Stimulated activated CD8-positive, alpha-beta memory T cell treated with anti-CD3 and anti-CD28 coated beads, Interleukin-7, amount 100 ng/mL, for 4 hours (primary cell): ENCODE measurements at regions not wholly inside any gene's neighbourhood (a gene's known extent, or its start where the extent isn't known, plus 50 kb on each side); places are given as distances from the start of the nearest gene placed in this dataset.

ENCODE experiments used
- DNase-seq, 2 donors: peaks; one replicate each; pipeline ENCODE4 v3.0.0-alpha.2; 2020; ENCODE audit warnings: low read depth in 2 of 2

DNA sequence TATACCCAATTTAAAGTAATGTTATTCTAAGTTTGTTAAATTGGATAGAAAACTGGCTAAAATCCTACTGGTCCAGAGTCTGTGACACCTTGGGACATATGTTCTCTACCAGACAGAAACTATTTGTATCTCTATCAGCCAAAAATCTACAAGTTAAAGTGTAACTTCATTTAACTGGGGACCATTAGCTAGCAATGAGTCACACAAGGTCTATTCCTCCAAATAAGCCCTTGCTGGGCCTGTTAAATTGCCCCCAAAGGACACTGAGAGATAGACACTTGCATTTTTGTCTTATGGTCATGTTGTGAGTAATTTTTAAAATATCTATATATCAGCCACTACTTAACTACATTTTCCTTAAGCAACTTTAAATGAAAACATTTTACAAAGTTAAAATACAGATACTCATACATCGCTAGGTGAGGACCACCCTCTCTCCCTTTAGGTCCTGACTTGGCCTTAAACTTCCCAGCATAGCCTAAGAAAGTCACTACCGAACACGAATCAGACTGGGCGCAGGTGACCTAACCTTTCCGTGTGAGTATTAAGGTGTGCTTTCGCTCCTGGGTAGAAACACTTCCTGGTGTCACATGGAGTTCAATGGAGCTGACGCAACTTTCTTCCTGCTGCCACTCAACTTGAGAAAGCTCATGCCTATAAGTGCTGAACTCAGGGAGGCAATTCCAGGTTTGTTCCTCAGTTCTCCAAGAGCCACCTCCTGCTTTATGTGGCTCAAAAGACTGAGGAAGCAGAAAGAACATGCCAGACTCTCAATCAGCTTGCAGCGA lies 249.1 kb downstream of the DIRAS2 start:
- no peak for DNase-seq

DNA sequence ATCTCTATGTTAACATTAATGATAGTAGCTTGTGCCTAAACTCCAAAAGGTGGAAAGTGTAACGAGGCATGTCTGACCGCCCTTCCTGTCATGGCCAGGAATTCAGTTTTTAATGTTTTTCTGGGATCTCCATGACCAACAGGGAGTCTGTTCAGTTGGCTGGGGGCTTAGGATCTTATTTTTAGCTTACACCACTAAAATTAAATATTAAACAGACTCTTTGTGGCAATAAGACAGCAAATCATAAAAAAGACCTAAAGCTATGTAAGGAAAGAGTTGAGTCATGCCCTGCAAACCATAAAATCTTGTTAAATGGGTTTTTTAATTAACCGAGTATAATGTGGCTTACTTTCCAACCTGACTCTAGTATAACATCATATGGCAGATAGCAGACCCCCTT lies 247.8 kb downstream of the DIRAS2 start:
- DNase-seq: no peak

DNA sequence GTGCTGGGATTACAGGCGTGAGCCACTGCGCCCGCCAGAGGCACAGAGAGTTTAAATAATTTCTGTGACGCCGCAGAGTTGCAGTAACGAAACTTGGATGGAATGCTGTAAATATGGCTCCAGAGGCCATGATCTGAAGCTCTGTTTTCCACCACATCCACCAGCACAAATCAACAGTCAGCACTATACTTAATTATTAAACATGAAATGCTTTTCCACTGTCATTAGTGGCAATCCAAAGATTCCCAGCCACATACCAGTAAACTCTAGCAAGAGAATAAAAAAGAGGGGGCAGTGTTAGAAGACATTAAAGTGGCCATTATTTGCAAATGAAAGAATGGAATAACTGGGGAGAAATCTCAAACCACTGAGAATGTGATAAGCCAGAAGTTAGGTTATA lies 242.5 kb downstream of the DIRAS2 start:
- DNase-seq: no peak

DNA sequence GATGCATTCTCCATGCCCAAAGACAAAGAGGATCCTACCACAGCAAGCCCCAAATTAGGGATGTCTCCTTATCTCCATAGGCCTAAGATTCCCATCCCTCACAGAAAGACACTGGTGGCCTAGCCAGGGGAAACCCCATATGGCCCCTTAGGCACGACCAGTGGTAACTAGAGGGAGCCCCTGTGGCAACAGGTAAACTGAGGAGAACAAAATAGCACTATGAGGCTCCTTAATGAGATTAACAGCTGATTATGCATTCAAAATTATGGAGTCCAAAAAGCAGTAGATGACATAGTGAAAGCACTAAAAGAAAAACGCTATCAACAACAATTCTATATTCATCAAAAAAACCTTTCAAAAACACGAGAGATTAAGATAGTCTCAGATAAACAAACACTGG lies 234.0 kb downstream of the DIRAS2 start:
- no peak for DNase-seq

DNA sequence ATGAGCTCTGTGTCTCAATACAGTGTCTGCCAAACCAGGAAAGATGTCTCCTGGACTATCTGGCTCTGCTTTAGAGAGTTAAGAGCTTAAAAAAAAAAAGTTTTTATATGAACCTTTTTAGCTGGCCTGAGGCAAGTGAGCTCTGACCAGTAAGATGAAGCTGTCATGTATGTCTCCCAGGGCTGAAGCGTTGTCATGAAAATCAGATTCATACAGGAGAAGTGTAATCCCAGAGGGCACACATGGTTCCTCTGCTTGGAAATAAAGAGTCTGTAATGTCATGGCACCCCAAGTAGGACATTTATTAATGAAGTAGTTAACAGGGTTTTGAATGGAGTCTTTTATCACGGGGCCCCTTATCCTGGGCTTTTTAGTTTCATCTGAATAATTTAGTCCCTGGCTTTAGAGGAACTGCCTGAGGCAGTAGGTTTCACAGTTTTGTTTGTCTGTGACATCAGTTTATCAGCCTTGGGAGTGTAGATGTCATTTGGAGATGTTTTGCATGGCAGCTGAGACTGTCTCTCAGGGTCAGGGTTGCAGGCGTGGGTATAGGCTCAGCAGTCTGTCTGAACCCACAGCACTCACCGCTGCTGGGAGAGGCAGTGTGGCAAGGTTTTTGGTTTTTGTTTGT lies 223.3 kb downstream of the DIRAS2 start:
- DNase-seq: no peak

DNA sequence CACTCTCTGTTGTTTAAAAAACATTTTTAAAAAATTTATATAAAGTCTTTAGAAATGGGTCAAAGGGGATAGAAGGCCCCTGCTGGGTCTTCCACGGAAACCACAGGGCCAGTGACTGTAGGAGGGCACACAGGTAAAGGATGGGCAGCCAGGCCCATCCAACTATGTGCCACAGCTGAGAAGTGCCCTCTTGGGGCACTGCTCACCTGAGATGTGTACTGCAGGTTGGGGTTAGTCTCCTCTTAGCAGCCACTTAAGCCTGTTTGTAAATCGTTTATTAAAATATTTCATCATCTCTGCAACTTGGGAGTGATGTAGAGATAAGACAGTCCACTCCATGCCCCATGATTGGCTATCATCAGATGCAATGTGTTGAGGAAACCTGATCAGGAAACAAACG lies 222.4 kb downstream of the DIRAS2 start:
- no peak for DNase-seq

DNA sequence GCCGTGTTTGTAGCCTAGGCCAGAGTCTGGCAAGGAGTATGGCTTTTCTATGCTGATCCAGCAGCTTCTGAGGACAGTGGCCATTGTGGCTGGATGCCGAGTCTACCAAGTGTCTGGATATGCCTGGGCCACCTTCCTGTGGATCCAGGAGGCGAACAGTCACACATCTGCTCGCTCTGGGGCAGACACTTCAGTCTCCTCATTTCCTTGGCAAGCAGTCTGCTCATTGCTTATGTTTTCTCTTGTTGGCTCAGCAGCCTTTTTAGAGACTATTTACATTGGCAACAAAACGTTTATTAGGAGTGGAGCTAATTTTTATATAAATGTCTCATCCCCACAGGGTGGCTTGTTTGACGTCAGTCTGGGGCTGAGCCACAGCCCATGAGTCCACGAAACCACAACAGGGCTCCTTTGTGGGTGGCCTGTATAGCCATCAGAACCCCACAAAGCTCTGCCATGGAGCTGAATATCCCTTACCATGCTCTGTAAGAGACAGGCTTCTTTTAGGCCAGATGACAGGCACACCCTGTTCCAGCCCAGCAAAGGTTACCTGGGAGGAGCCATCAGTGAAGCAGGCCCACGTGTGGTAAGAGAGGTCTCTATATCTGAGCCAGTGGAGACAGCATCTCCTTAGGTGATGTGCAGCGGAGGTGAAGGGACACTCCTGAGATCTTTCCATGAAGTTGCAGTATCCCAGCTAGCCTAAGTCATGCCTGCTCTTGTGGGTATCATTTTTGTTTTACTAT lies 221.7 kb downstream of the DIRAS2 start:
- no peak for DNase-seq

DNA sequence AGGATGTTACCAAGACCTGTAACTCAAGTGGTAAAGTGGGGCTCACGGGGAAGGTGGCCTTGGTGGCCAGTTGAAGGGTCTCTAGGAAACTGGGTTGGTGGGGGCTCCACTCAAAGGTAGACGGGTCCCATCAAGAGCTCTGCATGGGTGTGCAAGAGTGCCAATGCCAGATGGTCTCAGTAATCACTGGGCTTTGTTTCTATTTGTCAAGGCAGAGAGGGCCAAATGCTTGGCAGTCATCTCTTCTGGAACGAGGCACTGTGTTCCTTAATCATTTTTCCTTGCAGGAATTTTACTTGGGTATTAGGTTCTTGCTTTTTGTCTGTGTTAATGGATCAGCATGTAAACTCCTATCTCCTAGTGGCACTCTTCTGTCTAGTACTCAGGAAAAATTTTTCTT lies 220.8 kb downstream of the DIRAS2 start:
- no peak for DNase-seq

DNA sequence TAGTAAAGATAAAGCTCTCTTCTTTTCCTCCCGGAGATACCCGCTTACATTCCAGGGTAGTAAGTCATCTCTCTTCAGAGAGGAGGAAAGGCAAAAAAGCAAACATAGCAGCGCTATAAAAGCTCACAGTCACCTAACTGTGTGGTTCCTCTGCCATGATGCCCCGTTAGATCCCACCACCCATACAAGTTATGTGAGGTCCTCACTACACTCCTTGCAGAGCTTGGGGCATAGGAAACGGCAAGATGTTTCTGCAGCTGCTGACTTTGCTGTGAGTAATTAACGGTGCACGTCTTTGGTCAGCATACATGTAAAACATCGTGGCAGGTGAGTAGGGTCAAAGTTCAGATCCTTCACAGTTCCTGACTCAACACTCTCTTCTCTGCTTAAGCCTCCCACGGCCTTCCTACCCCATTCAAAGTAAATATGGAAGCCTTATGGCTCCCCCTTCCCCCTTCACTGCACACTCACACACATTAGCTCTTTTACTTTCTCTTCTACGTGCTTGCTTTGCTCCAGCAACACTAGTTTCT lies 218.9 kb downstream of the DIRAS2 start:
- no peak for DNase-seq

DNA sequence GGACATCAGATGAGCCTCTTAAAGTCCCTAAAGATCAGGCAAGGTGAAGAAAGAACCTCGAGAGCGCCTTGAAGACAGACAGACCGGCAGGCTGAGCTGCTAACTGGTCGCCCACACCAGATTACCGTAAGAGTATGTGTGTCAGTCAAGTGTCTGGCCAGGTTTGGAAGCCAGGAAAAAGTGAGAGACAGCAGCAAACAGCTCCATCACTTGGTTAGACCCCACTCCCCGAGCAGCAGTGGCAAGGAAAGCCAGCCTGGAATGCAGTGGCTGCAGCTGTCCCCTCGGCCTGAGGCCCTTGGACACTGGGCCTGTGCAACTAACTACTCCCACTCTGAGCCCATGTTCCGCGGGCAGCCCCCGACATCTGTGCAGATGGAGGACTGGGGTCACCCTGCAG lies 214.1 kb downstream of the DIRAS2 start:
- DNase-seq: no peak

DNA sequence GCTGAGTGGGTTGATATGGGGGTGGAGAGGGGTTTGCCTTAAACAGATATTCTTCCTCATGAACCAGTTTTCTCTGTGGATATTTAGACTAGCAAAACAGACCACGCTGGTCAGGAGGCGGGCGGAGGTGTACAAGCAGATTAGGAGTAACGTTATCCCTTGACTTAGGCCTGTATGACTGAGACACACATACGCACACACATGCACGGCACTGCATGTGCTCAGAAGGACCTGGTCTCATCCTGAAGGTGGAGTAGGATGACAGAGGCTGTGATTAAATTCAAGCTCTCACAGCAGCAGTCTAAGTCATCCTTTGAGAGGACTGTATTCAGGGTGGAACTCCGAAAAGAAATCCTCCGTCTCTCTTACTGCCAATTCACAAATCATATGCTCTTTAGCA lies 209.7 kb downstream of the DIRAS2 start:
- DNase-seq: no peak

DNA sequence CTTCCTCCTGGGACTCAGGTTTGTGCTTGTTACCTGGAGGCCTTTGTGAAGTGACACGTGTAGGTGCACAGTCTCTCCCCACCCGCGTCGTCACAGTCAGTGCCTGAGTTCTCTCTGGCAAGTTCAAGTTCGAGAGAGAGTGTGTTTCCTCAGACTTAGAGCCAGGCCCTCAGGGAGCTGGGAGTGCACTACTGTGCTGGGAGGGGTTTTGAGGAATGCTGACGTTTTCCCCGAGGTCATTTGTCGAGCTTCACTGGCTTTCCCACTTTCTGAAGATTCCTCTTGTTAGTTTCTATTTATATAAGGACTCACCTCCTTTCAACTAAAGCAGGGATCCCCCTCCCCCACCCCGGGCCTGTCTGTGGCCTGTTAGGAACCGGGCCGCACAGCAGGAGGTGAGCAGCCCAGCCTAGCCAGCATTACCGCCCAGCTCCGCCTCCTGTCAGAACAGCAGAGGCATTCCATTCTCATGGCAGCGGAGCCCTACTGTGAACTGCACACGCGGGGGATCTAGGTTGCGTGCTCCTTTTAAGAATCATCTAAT lies 209.2 kb downstream of the DIRAS2 start:
- DNase-seq: no peak

DNA sequence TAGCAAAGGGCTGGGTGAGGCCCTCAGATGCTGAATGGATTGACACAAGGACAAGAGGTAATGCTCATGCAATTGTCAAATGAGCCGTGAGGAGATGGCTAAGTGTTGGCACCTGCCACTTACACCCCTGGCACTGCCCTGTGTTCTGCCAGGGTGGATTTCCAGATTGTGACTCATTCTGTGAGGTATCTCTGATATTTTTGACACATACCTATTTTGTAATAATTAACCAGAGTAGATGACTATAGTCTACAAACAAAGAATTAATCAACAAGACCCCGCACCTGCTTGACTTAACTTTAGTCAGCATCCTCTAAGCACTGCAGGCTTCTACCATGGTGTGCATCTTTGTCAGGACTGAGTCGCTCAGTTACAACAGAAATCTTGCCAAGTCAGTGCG lies 200.8 kb downstream of the DIRAS2 start:
- DNase-seq: no peak

DNA sequence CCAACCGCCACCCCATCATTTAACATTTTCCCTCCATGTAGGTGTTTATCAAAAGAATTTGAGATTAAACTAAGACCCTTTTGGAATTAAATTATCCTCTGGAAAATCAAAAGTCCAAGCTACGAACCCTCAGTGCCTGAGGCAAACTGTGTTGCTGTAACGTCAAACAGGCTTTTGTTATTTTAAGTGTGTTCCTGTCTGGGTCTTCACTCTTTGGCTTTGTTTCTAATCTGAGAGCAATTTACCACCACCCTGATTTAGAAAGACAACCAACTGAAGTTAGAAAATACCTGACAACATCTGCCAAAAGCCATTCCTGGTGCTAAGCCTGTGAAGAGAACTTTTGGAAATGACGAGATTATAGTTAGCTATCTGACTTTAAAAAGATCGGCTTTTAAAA lies 199.9 kb downstream of the DIRAS2 start:
- no peak for DNase-seq

DNA sequence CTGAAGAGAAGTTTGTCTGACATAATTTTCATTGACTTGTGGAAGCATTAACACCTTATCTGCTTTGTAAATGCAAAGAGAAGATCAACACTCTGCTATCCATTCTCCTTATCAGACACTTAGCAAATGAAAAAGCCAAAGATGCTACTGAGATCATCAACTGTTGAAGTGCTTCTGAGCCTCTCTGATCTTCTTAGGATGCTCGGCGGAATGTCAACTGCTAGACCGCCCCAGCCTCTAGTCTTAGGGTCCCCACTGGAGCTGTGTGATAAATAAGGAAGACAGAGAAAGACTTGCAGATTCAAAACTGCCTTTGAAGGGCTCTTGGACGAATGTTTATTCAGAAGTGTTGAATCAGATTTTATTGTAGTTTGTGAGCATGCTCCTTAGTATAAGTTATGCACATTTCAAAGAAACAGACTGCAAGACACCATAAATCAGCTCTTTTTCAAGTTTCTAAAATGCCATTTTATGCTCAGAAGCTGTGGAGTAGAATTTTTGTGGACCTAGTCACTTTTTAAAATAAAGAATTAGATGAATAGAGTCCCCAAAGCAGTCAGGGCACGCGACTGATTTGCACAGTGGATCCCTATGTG lies 197.9 kb downstream of the DIRAS2 start:
- DNase-seq: no peak

DNA sequence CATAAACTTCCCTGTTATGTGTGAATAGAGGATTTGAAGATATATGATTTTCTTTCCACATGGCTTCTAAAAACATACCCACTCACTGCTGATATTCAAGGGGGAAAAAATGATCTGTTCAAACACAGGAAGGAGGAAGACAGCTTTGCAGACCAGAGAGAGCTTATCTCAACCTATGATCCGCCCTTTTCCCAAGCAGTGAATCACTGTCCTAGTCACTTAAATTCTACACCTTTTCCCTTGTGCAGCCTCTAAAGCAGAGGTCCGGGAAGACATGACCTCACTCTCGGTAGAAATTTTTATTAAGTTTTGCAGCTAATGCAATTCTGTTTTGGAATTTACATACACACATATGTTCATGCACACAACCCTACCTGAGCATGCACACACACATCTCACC lies 197.2 kb downstream of the DIRAS2 start:
- no peak for DNase-seq

DNA sequence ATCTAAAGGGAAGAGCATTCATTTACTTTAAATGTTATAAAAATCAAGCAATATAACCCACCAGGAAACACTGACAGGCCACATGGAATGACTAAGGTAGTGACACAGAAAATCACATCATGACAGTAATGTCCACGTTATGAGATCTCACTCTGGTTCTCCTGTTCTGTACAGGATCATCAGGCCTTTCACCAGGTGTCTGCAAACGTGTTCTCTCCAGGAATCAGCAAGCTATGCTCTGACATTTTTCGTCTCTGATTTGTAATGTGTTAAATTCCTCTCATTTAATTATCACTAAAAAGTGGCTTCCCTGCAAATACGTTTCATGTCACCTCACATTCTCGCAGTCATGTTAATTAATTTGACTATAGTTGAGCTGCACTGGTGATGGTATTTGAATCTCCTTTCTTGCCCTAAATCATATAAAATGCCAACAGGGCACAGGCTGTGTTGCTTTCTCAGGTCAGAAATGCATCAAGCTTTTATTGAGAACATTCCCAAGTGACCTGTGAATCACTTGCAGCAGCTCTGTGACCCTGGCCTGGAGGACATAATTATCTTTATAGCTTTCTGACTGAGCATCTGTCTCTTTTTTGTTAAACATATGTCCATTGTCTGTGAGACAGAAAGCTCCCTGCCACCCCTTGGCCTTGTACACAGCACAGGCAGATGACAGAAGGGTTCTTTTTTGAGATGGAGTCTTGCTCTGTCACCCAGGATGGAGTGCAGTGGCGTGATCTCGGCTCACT lies 196.2 kb downstream of the DIRAS2 start:
- DNase-seq: no peak

DNA sequence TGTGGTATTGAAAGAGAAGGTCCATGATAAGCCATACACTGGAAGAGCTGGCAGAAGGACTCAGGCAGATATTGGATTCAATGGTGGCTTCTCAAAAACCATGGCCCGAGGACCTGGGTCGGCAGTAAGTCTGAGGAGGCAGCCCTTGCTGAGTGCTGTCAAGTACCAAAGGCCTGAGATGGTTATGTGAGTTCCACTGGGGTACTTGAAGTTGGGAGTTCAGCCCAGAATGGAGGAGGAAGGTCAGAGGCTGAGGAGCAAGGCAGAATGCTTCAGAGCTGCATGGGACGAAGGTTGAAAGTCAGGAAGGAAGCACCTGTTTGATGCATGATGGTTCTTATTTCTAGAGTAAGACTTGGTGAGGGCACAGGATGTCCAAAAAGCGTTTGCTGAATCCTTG lies 194.9 kb downstream of the DIRAS2 start:
- DNase-seq: no peak

DNA sequence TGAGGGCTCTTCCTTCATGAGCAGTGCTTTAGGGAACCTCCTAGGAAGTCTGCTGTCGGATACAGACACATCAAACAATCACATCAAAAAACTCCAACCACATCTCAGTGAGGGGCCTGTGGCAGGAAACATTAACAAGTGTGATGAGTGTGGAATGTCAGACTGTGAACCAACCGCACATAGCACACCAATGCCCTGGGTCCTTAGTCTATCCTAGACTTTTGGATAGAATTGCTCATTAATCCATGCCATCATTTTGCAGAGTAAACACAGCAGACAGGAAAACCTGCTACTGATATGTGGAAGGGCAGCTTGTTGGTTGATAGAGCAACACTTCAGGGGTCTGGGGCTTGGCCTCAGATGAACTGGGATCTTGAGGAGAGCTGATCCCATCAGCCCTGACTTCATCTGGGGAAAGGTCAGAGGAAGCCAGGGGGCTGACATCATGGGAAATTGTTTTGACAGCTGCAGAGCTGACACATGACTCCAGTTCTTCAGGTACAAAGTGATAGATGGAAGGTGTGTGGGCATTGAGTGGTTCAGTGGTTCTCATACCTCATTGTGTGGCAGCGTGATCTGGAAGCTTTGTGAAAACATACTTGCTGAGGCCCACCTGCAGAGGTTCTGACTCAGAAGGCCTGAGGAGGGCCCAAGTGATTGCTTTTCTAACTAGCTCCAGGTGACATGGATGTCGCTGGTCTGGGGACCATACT lies 193.3 kb downstream of the DIRAS2 start:
- DNase-seq: no peak

DNA sequence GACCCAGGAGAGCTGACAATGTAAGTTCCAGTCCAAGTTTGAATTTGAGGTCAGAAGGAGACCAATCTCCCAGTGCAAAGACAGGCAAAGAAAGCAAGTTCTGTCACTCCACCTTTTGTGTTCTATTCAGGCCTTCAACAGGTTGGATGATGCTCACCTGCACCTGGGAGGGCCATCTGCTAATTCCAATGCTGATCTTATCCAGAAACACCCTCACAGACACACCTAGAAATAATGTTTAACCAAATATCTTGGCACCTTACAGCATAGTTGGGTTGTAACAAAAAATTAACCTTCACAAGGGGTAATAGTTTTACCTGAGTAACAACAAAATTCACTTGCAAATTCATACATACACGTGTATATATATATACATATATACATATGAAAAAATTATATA lies 190.8 kb downstream of the DIRAS2 start:
- DNase-seq: no peak

DNA sequence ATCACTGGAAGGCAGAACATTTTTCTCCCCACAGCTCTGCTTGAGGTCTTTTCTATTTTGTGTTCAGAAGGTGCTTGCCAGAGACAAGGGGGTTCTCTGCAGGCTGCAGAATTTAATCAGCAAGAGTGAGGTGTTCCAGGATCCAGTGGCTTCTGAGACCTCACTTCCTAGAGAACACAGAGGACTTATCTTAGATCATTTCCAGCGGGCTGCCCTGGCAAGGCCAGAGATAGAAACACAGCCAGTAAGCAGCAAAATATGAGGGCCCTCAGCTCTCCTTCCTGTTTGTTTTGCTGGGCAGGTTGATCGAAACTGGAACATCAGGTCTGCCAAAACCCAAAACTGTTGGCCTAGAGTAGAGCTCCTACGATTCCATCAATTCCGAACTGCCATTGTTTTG lies 187.3 kb downstream of the DIRAS2 start:
- no peak for DNase-seq
